GM23338 (cell line): ENCODE measurements at regions not wholly inside any gene's neighbourhood (a gene's known extent, or its start where the extent isn't known, plus 50 kb on each side); places are given as distances from the start of the nearest gene placed in this dataset.

Experiments used
- CREB1 ChIP-seq: fragments of 250-450 bp; sonication (Bioruptor Pico); IDR thresholded peaks from 2 replicates; pipeline ENCODE4 v1.5.0; 2020; ENCODE audit warnings: low read depth, mild to moderate bottlenecking, moderate library complexity
- CTCF ChIP-seq, 2 experiments: fragments of 200-600 bp in 1 of 2; sonication (generic) in 1 of 2; conservative IDR thresholded peaks; 2 replicates each; pipeline versions ENCODE4 v1.5.1 to v1.6.1; 2016 to 2017; ENCODE audit warnings: antibody characterized with exemption in 2 of 2, low read depth in 2 of 2, mild to moderate bottlenecking in 2 of 2, moderate library complexity in 1 of 2
- EZH2 ChIP-seq: fragments of 200-600 bp; sonication (generic); IDR thresholded peaks from one replicate; pipeline ENCODE4 v1.8.0; 2017; ENCODE audit warnings: antibody characterized with exemption, mild to moderate bottlenecking, low read depth; ENCODE audit not compliant: unreplicated experiment
- EZH2phosphoT487 ChIP-seq: fragments of 200-600 bp; sonication (generic); IDR thresholded peaks from one replicate; pipeline ENCODE4 v1.8.1; 2018; ENCODE audit warnings: antibody characterized with exemption; ENCODE audit not compliant: unreplicated experiment
- JUNB ChIP-seq: IDR thresholded peaks from one replicate; pipeline ENCODE4 v1.6.1; 2016; ENCODE audit warnings: antibody characterized with exemption; ENCODE audit not compliant: unreplicated experiment
- POLR2AphosphoS5 ChIP-seq: IDR thresholded peaks from 2 replicates; pipeline ENCODE4 v1.6.1; 2016; ENCODE audit warnings: antibody characterized with exemption, low read depth
- REST ChIP-seq: IDR thresholded peaks from one replicate; pipeline ENCODE4 v1.6.1; 2018; ENCODE audit warnings: antibody characterized with exemption; ENCODE audit not compliant: unreplicated experiment
- STAT1 ChIP-seq: IDR thresholded peaks from one replicate; pipeline ENCODE4 v1.6.1; 2016; ENCODE audit warnings: antibody characterized with exemption; ENCODE audit not compliant: unreplicated experiment
- ZNF114 ChIP-seq: fragments of 250-450 bp; sonication (Bioruptor Pico); IDR thresholded peaks from 2 replicates; pipeline ENCODE4 v1.5.0; 2020; ENCODE audit warnings: mild to moderate bottlenecking, moderate library complexity
- ZNF331 ChIP-seq: fragments of 250-450 bp; sonication (Bioruptor Pico); IDR thresholded peaks from 2 replicates; pipeline ENCODE4 v1.5.0; 2020; ENCODE audit warnings: low read depth, mild to moderate bottlenecking, moderate library complexity
- ZNF462 ChIP-seq: fragments of 250-450 bp; sonication (Bioruptor Pico); IDR thresholded peaks from 2 replicates; pipeline ENCODE4 v1.5.0; 2020; ENCODE audit warnings: mild to moderate bottlenecking, moderate library complexity

GRCh38 chr6:71053475-71053874 is 96.6 kb upstream of the B3GAT2 start:
- TF ChIP-seq CTCF (conservative IDR thresholded peaks at IDR 0.05; ENCODE audit: low read depth in 2 of 2): no peak
- no peak for TF ChIP-seq REST
- no peak for TF ChIP-seq ZNF331 (CRISPR knock-in tag)
- TF ChIP-seq EZH2: no peak
- TF ChIP-seq EZH2phosphoT487: no peak
- no peak for TF ChIP-seq POLR2AphosphoS5
- TF ChIP-seq STAT1: no peak
- no peak for TF ChIP-seq ZNF114 (CRISPR knock-in tag)
- no peak for TF ChIP-seq JUNB
- no peak for TF ChIP-seq CREB1
- TF ChIP-seq ZNF462 (CRISPR knock-in tag): no peak
